ENCODE measurements at regions not wholly inside any gene's neighbourhood (a gene's known extent, or its start where the extent isn't known, plus 50 kb on each side); places are given as distances from the start of the nearest gene placed in this dataset.

- DNase-seq (ENCODE audit: extremely low spot score), result no peak
- no peak for TF ChIP-seq CTCF (IDR thresholded peaks at IDR 0.05; ENCODE audit: control extremely low read depth, extremely low read depth, low read depth, missing control alignments)
- ChIA-PET POLR2A (no interaction called here), CTCF (interaction anchor here (1.7 kb wide), 1 partner anchor 57 kb away, joined by 4 read pairs; no protein-coding TSS in a partner anchor)
Observed at GRCh38 chr2:217305882-217306281, 446.0 kb upstream of the TNP1 start.

GRCh38 chr2:217304582-217304981 is 444.7 kb upstream of the TNP1 start:
- TF ChIP-seq CTCF (IDR thresholded peaks at IDR 0.05; ENCODE audit: control extremely low read depth, extremely low read depth, low read depth, missing control alignments), result no peak
- ChIA-PET CTCF (interaction anchor here (1.2 to 1.7 kb wide), 3 partner anchors 12 to 56 kb away, joined by 3 to 5 read pairs (median 4); no protein-coding TSS in a partner anchor), POLR2A (no interaction called here)
- no peak for DNase-seq (ENCODE audit: extremely low spot score)

- no peak for DNase-seq (ENCODE audit: extremely low spot score)
- POLR2A ChIA-PET, result no interaction called here
- no peak for TF ChIP-seq CTCF (IDR thresholded peaks at IDR 0.05; ENCODE audit: control extremely low read depth, extremely low read depth, low read depth, missing control alignments)
- CTCF ChIA-PET, result interaction anchor here (1.2 to 2.0 kb wide), 3 partner anchors 9 to 13 kb away, joined by 4 to 5 read pairs (median 5); no protein-coding TSS in a partner anchor
Observed at GRCh38 chr2:217302856-217303255, 443.0 kb upstream of the TNP1 start.

- CTCF ChIA-PET, result no interaction called here
- POLR2A ChIA-PET, result no interaction called here
- no peak for TF ChIP-seq CTCF (IDR thresholded peaks at IDR 0.05; ENCODE audit: control extremely low read depth, extremely low read depth, low read depth, missing control alignments)
Observed at GRCh38 chr2:217301142-217301925, 441.5 kb upstream of the TNP1 start.

GRCh38 chr2:217299590-217299989 is 439.7 kb upstream of the TNP1 start:
- ChIA-PET CTCF (no interaction called here), POLR2A (no interaction called here)
- no peak for DNase-seq (ENCODE audit: extremely low spot score)
- TF ChIP-seq CTCF (IDR thresholded peaks at IDR 0.05; ENCODE audit: control extremely low read depth, extremely low read depth, low read depth, missing control alignments), result no peak

More at GRCh38 chr2:217301142-217301925, 441.5 kb upstream of the TNP1 start:
- no peak for DNase-seq (ENCODE audit: extremely low spot score)

GRCh38 chr2:217297096-217297495 is 437.2 kb upstream of the TNP1 start:
- POLR2A ChIA-PET, result no interaction called here
- no peak for TF ChIP-seq CTCF (IDR thresholded peaks at IDR 0.05; ENCODE audit: control extremely low read depth, extremely low read depth, low read depth, missing control alignments)
- DNase-seq (ENCODE audit: extremely low spot score), result no peak
- CTCF ChIA-PET, result no interaction called here

Data from GM10248 (cell line).